HG03469 (cell line): ENCODE measurements at regions not wholly inside any gene's neighbourhood (a gene's known extent, or its start where the extent isn't known, plus 50 kb on each side); places are given as distances from the start of the nearest gene placed in this dataset.

Source experiments
- ATAC-seq: cut with Tn5 transposase; IDR thresholded peaks from one replicate; pipeline ENCODE4 v1.9.1; 2021; ENCODE audit warnings: mild to moderate bottlenecking, moderate library complexity, moderate number of reproducible peaks; ENCODE audit not compliant: unreplicated experiment

DNA sequence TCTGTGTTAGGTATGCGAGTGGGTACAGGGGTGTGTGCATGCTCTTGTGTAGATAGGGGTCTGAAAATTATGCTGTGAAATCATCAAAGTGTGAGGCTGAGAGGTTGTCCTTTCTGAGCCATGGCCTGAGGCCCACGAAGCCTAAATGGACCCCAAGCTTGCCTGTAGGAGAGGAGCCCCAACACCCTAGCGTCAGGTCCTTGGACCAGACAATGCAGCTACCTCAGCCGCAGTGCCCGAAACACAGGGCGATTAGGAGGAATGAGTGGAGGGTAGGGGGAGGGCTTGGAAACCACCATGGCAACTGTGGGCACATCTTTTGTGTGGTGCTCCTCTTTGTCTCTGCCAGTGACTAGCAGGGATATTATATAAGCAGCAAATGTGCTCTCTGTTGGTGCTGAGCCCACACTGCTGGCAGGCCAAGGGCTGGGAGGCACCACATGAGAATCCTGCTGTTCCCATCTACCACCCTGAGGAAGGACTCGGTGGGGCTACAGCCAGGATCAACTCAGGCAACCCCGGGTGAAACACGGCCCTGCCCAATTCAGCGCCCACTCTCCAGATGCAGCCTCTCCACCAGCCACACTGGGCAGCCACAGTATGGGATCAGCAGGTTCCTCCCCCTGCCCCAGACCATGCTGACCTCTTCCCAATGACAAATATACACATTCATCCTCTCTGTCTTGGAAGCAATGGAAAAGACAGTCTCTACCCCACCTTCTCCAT is 84.6 kb upstream of the FSTL4 start:
- no peak for ATAC-seq

DNA sequence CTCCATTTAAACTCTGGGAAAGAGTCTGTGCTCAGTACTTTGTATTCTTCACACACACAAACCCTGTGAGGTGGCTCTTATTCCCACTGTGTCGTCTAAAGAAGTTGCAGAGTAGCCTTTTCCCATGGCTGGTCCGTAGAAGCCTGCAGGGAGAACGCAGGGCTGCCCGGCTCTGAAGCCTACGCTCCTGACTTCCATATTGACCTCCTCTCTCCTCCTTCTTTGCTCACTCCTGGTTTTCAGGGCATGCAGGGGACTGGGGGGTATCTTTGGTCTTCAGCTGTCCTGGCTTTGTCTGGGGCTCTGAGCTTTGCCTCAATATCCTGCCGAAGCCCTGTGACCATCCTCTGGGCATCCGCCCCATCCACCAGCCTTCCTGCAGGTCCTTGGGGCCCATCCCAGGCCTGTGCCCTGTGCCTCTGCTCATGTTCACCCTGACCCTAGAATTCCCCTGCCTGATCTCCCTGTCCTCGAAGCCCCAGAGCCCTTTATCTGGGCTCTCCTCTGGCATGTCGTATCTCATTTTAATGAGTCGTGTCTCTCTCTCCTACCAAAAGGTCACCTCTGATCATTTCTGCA is 83.8 kb upstream of the FSTL4 start:
- no peak for ATAC-seq

DNA sequence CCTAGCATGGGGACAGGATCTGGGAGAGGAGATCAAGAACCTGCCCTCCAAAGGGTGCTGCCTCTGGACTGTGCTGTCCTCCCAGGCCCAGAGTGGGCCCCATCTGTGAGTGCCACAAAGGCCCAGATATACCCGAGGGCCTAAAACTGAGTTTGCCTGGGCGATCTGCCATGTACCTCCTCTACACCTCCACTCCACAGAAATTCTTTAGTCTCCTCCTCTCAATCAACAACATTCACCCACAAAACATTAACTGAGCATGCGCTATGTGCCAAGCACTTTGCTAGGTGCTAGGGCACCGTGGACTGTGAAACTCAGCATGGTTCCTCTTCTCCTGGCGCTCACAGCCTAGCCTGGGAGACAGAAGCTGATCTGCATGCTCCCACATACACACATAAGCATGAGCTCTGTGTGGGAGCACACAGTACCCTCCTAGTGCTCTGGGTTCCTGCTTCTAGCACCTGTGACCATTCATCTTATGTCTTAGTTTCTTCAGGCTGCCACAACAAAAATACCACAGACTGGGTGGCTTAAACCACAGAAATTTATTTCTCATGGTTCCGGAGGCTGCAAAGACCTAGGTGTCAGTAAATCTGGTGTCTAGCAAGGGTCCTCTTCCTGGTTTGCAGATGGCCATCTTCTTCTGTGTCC is 82.0 kb upstream of the FSTL4 start:
- ATAC-seq, result no peak

DNA sequence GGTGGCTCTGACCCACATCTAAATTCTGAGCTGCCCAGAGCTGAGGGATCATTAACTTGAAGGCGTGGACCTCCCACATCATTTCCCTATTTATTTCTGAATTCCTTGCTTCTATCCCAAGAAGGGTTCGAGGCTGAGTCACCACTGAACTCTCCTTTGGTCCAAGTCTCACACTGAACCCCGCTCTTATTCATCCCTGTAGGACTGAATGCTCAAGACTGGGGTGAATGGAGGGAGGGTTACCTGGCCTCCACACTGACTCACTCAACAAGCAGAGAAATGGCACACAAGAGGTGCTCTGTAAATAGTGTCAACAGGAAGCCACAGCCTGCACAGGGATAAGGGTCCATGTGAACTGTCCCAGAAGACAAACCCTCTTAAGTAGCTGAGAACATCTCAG is 79.1 kb upstream of the FSTL4 start:
- ATAC-seq, result no peak

DNA sequence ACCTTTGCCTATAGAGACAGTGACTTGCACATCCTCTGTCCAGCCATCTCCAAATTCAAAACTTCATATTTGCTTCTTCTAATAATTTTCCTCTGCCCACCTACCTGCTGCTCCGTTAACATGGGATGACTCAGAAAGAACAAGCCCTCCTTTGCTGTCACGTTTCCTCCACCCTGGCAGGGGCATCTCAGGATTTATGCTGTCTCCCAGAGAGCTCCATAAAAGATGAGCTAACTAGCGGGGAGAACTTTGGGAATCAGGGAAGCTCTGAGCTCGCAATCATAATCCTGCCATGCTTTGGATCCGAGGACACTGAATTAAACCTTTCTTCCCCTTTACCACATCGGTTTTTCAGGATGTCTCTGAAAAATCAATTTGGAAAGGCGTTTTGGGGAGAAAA is 78.4 kb upstream of the FSTL4 start:
- no peak for ATAC-seq

DNA sequence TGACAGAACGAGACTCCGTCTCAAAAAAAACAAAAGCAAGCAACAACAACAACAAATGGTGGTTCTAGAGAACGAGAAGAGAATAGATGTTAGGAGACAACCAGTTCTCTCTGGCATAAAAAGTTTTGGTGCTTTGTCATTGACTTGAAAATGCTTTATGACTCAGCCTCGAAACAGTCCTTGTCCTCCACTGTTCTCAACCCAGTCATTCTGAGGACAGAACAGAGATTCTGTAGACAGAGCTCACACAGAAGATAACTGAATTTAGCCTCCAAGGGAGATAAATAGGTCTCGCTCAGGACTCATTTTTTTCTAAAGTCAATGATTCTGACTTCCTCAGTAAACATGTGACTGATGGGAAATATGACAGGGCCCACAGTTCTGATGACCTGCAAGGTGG is 76.0 kb upstream of the FSTL4 start:
- no peak for ATAC-seq

DNA sequence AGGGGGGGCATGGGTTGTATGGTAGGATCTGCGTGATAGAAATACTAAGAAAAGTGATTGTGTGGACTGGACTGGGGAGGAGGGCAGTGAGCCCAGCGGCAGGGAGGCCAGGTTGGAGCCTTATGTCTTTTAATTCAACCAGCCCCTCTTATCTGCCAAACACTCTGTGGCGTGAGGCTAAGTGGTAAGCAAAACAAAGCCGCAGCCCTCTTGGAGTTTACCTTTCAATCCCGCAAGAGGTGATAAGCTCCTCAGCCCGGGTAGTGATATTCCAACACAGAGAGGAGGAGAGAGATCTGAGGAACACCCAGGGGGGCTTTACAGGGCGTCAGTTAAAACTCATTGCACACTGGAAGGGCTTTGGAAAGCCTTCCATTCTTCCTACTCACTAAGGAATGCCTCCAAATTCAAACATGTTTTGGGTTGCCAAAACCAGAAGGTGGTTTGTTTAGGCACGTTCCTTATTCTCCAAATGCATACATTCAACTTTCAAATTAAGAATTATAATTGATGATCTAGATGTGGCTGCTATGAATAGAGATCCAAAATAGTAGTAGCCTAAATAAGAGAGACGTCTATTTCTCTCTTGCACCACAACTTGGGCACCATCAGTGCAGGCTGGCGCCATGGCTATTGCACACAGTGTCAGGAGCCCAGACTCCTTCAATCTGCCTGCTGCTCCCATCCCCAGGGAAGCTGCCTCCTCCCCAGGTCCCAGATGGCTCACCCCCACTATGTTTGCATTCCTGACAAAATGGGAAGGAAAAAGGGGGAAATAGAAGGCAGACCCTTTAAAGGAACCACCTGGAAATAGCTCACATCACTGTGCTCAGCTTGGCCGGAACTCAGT is 75.1 kb upstream of the FSTL4 start:
- no peak for ATAC-seq

DNA sequence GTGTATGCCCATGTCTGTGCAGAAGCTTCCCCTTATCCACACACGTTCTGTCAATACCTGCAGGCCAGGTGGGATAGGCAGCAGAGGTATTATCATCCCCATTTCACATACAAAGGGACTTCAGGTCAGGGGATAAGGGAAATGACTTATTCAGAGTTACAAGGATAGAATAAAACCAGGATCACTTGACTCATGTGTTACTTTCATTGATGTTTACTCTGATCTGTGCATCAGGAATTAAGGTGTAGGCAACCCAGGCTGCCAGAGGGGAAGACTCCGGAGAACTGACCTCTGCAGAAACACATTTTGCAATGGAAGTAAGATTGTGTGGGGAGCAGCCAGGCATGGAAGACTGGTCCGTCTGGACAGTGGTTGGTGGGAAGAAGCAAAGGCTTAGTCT is 74.2 kb upstream of the FSTL4 start:
- no peak for ATAC-seq

DNA sequence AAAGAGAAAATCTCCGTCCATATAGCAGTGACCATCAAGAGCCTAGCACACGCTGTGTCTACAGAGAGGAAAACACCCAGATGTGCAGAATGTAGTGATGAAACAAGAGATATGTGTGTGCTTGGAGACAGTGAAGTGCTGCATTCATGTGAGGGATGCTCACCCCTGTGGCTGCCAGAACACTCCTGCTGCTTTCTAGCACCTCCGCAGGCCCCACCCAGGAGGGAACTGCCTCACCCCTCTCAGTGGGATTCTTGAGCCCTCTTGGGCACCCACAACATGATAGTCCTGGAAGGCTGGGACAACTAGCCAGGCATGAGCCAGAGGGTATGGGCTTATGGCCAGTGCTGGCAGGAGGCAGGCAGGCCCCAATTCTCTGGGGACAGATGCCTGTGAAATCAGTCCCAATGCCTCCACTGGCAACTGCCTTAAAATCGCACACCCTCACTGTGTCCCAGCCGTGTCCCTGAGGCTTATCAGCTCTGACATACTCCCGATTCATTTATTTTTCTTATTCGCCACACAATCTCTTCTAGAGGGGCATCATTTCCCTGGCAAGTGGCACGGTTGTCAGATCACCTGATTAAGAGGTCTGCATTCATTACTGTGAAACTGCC is 73.2 kb upstream of the FSTL4 start:
- ATAC-seq, result no peak

DNA sequence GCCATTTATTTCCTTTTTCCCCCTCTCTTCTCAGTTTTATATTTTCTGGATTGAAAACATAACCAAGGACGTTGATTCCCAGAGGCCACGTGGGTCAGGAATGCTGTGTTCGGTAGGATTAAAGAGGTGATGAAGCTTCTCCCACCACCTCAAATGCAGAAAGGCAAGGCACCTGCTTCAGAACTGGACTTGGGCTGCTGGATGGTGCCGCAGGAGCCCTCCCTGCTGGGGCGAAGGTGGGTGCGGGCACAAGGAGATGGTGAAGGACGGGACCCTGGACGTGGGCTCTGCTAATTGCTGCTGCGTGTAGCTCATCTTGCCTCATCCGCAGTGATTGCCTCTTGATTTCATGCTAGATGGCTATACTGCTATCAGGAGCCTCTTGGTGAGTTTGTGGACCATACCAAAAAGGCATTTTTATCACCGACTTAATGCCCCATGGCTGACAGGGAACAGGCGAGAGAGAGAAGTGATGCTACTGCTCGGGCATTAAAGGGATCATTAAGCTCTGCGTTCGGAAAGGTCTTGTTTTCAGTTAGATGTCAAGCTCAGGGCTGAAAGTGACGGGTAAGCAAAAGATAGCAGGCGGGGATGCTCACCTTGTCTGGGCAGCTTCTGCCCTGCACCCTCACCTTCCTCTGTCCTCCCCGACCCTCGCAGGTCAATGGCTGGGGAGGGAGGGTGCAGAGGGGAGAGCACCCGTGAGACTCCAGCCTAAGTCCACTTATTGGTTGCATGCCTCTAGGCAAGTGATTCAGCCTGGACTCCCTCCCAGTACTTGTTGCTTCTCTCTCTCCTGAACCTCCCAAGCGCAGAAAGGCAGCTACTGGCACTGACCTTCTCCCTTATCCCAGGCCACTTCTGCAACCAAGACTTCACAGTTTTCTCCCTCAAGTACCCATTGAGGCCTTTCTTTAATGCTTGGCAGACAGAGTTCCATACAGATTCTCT is 71.6 kb upstream of the FSTL4 start:
- ATAC-seq, result no peak

DNA sequence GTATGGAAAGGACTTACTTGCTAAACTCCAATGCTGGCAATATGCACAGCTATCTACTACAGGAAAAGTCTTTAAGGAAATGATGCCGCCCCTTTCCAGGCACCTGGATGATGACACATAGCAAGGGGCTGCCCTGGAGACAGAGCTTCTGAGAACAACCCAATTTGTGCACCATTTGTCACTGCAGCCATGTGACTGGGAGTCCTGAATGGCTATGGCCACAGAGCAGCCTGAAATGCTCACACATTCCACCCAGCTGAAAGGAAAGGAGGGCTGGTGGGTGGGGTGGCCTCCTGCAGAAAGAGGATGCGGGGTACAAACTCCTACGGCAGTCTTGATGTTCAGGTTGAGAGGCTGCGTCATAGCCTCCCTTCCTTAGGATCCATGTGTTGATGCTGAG is 70.1 kb upstream of the FSTL4 start:
- ATAC-seq, result no peak

DNA sequence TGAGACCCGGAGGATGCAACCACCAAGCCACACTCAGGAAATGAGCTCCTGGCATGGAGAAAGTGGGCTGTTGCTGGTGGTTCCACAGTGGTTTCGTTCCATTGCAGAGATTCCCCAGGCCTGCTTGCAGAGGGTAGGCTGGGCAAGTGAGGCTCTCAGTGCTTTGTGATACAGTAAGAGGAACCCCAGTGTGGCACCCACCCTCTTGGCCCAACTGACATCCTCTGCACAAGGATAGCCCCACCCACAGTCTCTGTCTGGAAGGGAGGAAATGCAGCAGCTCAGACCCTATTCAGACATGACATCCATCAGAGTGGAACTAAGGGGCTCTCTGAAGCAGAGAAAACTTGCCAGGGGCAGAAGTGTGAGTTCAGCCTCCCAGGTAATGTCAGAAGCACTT is 69.6 kb upstream of the FSTL4 start:
- ATAC-seq, result no peak

DNA sequence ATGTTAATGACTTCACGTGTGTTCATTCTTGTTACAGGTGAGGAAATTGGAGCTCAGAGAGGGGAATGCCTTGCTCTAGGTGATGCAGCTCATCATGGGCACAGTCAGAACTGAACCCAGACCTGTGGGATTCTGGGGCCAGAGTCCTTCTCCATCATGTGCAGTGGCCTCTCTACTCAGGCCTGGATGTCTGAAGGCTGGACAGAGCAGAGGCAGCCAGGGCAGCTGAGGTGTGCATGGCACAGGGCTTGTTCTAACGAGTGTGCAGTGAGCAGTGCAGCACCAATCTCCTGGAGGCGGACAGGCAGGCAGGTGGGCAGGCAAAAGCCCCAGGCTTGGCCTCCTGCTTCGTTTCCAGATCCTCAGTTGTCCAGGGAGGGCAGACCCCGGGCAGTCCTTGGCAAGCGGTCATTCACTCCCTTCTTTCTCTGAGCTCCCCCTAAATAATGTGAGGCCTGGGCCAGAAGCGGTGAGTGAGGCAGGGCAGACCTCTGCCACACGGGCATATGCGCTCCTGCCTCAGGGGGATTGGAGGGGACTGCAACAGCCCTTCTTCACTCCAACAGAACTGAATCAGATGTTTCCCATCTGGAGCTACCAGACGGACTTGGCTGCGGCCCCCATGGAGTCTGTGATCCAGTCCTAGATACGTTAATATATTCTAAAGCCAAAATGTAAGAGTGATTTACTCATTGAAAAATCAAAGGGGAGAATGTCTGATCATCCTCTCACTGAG is 68.7 kb upstream of the FSTL4 start:
- ATAC-seq, result no peak

DNA sequence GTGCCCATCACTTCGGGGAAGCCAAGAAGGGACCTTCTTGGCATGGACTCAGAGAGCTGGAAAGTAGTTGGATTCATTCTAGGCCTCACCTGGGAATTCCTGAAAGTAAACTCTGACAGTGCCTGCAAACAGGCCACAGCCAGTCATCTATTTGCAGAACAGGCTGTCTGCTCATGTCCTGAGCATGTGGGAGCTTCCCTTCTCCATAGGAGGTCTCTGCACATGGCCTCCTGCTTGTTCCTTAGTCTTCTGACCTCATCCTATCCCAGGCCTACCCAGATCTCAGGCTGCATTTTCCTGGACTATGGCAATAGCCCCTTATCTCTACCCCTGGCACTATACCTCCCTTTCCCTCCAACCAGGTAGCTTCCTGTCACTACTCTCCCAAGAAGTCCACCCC is 67.2 kb upstream of the FSTL4 start:
- ATAC-seq, result no peak

DNA sequence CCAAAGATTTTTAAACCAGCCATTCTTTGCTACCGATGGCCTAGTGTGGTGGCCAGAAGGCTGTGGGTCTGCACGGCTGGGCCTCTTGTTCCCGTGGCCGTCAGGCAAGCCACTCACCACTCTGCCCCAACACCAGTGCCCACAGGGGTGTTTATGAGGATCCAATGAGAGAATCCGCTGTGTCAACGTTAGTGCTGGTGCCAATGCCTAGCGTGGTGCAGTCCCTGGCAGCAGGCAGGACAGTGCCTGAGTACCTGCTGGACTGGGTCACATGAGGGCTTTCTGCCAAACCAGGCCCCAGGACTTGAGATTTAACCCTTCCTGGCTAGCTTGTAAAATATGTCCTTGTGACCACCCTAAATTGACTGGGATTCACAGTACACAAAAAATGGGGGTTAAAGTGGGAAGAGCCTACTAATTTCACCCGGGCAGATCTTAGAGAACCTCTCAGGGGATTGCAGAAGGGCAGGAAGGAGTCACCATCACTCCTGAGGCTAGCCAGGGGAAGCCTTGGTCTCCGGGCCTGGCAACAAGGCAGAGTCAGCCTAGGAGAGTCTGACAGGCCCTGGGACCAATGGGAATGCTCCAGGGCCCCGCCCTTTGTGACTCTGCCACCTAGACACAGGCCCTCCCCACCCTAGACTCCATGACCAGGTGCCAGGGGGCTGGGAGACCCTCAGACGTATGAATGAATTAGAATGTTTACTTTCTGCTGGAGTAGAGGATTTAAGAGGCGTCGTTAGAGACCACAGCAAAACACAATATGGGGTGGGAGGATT is 63.2 kb upstream of the FSTL4 start:
- ATAC-seq, result no peak

DNA sequence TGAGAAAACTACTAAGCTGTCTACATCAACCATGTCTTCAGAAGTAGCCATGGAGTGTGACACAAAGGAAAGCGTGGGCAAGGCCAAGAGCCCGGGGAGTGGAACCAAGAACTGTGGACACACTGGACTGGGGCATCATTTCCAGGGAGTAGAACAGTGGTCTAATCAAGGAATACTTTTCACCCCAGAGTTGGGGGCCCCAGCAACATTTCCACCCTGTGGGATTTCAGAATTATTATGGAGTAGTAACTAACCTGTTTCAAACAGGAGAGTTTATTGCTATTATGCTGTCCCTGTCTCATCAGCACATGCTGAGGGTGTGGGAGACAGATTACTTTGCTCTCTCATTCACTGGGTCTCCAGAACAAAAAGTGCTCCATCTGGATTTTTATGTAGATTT is 58.0 kb upstream of the FSTL4 start:
- no peak for ATAC-seq

DNA sequence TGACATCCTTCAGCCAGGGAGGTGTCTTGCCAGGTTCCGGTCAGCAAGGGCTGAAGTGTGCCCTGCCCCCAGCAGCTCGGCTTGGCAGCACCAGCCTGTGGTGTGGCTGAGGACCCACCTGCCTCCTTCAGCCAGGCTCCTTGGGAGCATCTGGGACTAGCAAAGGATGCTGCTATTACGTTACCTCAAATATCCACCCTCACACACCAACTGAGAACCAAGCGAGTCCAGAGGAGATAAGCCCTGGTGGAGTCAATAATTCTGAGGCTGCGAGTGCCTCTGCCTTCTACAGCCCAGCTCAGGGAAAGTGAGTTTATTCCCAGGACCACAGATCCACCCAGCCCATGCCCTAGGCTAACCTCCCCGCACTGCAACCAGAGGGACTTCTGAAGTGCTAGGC is 57.1 kb upstream of the FSTL4 start:
- no peak for ATAC-seq

DNA sequence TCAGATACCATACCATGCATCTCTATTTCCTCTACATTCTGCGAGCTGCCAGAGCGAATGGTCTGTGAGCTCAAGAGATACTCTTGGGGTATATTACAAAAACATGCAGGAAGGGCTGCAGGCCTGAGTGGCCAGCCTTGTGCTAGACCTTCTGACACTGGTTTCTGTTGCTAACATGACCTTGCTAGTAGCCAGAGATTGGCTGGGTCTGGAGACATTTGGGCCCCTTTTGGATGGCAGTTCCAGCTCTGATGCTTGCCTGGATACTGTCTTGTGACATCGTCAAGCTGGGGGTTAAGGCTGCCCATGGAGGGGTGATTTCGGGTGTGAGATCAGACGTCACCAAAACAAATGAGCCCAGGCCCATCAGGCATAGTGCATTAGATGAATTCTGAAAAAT is 56.1 kb upstream of the FSTL4 start:
- no peak for ATAC-seq

DNA sequence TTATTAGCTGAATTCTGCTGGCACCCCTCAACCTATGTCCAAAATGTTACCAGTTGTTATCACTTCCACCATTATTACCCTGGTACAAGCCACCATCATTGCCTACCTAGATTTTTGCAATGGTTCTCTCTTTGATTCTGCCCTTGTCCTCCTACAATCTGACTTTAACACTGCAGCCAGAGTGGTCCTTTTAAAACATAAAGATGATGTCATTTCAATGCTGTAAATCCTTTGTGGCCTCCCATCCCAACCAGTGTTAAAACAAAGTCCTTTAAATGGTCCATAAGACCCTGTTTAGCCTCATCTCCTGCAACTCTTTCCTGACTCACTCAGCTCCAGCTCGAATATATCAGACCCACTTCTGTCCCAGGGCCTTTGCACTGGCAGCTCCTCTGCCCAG is 54.9 kb upstream of the FSTL4 start:
- ATAC-seq, result no peak
